Mesothelial cell of epicardium (in vitro differentiated cells): ENCODE measurements at regions not wholly inside any gene's neighbourhood (a gene's known extent, or its start where the extent isn't known, plus 50 kb on each side); places are given as distances from the start of the nearest gene placed in this dataset.

Experiments
- DNase-seq, 2 experiments: peaks; one replicate each; pipeline ENCODE4 v3.0.0; 2021; ENCODE audit warnings: low spot score in 2 of 2; ENCODE audit not compliant: unreplicated experiment in 2 of 2
- H3K27ac Mint-ChIP-seq: 2 replicates; pipeline ENCODE4 v1.8.0; 2021; ENCODE audit warnings: mixed read lengths
- H3K27me3 Mint-ChIP-seq: 2 replicates; pipeline ENCODE4 v1.8.0; 2021; ENCODE audit warnings: low read depth, mixed read lengths
- H3K36me3 Mint-ChIP-seq: 2 replicates; pipeline ENCODE4 v1.8.0; 2021; ENCODE audit warnings: mixed read lengths
- H3K4me1 Mint-ChIP-seq: 2 replicates; pipeline ENCODE4 v1.8.0; 2021; ENCODE audit warnings: mixed read lengths
- H3K4me3 Mint-ChIP-seq: 2 replicates; pipeline ENCODE4 v1.8.0; 2021; ENCODE audit warnings: mild to moderate bottlenecking, moderate library complexity, mixed read lengths
- H3K9me3 Mint-ChIP-seq: 2 replicates; pipeline ENCODE4 v1.8.0; 2021; ENCODE audit warnings: mixed read lengths
- CTCF ChIP-seq: fragments of 200-600 bp; sonication (generic); IDR thresholded peaks from one replicate; pipeline ENCODE4 v1.5.0; 2021; ENCODE audit warnings: antibody characterized with exemption; ENCODE audit not compliant: unreplicated experiment

GRCh38 chr20:3328501-3328900 lies 79.0 kb downstream of the DNAAF9 start:
- DNase-seq, result no peak
- Mint-ChIP-seq H3K27ac (no peak overlapping the region), H3K27me3 (no peaks in the 10 kb centered on the region), H3K4me1 (no peaks in the 10 kb centered on the region), H3K9me3 (no peaks in the 10 kb centered on the region), H3K4me3 (no peak overlapping the region), H3K36me3 (peaks cover 21% of the 10 kb centered on the region)
- TF ChIP-seq CTCF, result no peak

- Mint-ChIP-seq H3K9me3 (no peaks in the 10 kb centered on the region), H3K27ac (no peak overlapping the region), H3K36me3 (peaks cover 25% of the 10 kb centered on the region), H3K4me3 (no peak overlapping the region), H3K27me3 (no peaks in the 10 kb centered on the region), H3K4me1 (no peaks in the 10 kb centered on the region)
- no peak for DNase-seq
- TF ChIP-seq CTCF, result no peak
These were observed 80.5 kb downstream of the DNAAF9 start for GRCh38 chr20:3326779-3327521.

- no peak for TF ChIP-seq CTCF
- Mint-ChIP-seq H3K27ac (no peak overlapping the region), H3K27me3 (no peaks in the 10 kb centered on the region), H3K9me3 (no peaks in the 10 kb centered on the region), H3K4me1 (no peaks in the 10 kb centered on the region), H3K36me3 (peaks cover 21% of the 10 kb centered on the region), H3K4me3 (no peak overlapping the region)
- no peak for DNase-seq
These were observed 81.6 kb downstream of the DNAAF9 start for GRCh38 chr20:3325864-3326263.

- Mint-ChIP-seq H3K9me3 (no peaks in the 10 kb centered on the region), H3K27me3 (no peaks in the 10 kb centered on the region), H3K4me1 (no peaks in the 10 kb centered on the region), H3K36me3 (peaks cover 16% of the 10 kb centered on the region), H3K27ac (no peak overlapping the region), H3K4me3 (no peak overlapping the region)
- TF ChIP-seq CTCF, result no peak
- DNase-seq, result no peak
These were observed 84.1 kb downstream of the DNAAF9 start for GRCh38 chr20:3323398-3323797.

- peaks cover 19% of the 10 kb centered on the region for H3K36me3 Mint-ChIP-seq
- no peak overlapping the region for H3K27ac Mint-ChIP-seq
- TF ChIP-seq CTCF, result no peak
- no peaks in the 10 kb centered on the region for H3K27me3 Mint-ChIP-seq
- H3K4me3 Mint-ChIP-seq, result no peak overlapping the region
- H3K9me3 Mint-ChIP-seq, result no peaks in the 10 kb centered on the region
- no peak for DNase-seq
- H3K4me1 Mint-ChIP-seq, result peaks cover 3% of the 10 kb centered on the region
These were observed 79.4 kb upstream of the SLC4A11 start for GRCh38 chr20:3318226-3318884.
